ENCODE measurements at regions not wholly inside any gene's neighbourhood (a gene's known extent, or its start where the extent isn't known, plus 50 kb on each side); places are given as distances from the start of the nearest gene placed in this dataset.

DNA sequence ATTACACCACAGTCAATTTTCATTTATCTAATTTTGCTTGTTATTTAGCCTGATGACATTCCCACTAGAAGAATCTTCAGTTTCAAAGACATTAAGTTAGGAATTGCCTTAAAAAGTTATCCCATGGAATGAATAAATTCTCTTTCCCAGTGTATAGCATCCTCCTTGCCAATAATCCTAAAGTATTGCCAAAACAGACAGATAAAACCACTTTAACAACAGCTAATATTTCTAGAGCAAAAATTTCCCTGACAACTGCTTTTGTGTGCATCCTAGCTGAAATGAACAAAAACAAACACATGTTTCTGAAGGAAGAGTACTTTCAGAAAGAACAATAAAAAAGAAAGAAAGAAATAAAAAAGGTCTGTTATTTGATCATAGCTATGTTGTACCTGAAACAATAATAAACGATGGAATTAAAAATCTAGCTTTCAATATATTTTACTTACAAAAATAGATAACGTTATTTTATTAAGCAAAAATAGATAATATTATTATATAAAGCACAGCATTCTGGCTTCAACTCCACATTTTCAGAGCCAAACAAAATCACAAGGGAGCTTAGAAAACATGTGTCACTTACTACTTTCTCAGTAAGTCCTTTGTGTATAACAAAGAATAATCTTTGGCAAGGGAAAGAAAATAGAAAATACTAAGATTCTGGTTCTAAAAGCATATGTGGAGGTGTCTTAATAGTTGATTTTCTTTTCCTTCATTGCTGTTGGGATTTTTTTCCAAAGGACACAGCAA is 939.0 kb upstream of the CRIM1 start:
- Histone ChIP-seq H3K4me1 (ENCODE audit: control insufficient read depth in 1 of 2, insufficient read depth in 2 of 2, low read length in 2 of 2) (no peaks in the 10 kb centered on the region), H3K4me3 (replicated peaks in 1 of 3; ENCODE audit: low read depth in 2 of 3, low read length in 3 of 3) (no peak overlapping the region), H3K36me3 (replicated peaks in 1 of 2; ENCODE audit: control insufficient read depth in 1 of 2, insufficient read depth in 2 of 2, low read length in 2 of 2) (no peaks in the 10 kb centered on the region), H4K20me1 (ENCODE audit: insufficient read depth, low read length) (no peaks in the 10 kb centered on the region), H3K9ac (ENCODE audit: insufficient read depth, low read length, poor library complexity, severe bottlenecking) (no peak overlapping the region), H3K27me3 (ENCODE audit: control insufficient read depth in 2 of 2, insufficient read depth in 2 of 2, low read length in 2 of 2) (no peaks in the 10 kb centered on the region), H3K4me2 (replicated peaks; ENCODE audit: extremely low read depth, low read length, poor library complexity, severe bottlenecking) (no peak overlapping the region), H2AFZ (ENCODE audit: insufficient read depth, low read depth, low read length, poor library complexity, severe bottlenecking) (no peak overlapping the region), H3K27ac (ENCODE audit: low read depth in 1 of 2, low read length in 2 of 2) (no peak overlapping the region), H3K79me2 (ENCODE audit: insufficient read depth, low read length) (no peaks in the 10 kb centered on the region), H3K9me3 (replicated peaks in 1 of 2; ENCODE audit: control insufficient read depth in 1 of 2, insufficient read depth in 1 of 2, low read length in 2 of 2) (no peaks in the 10 kb centered on the region)
- WGBS (ENCODE audit: insufficient coverage): no CpG with 5 or more reads among the region's 2 CpGs
- no peak for DNase-seq
- Mint-ChIP-seq H3K36me3 (no peaks in the 10 kb centered on the region), H3K4me3 (no peak overlapping the region), H3K9me3 (peaks cover 0 to 4% (median 0%) of the 10 kb centered on the region in 7 donors), H3K27ac (no peak overlapping the region), H3K4me1 (no peaks in the 10 kb centered on the region), H3K27me3 (ENCODE audit: low read depth in 3 of 3) (peaks cover under 1 to 3% (median under 1%) of the 10 kb centered on the region in 3 donors)
- TF ChIP-seq, protein P1, sequence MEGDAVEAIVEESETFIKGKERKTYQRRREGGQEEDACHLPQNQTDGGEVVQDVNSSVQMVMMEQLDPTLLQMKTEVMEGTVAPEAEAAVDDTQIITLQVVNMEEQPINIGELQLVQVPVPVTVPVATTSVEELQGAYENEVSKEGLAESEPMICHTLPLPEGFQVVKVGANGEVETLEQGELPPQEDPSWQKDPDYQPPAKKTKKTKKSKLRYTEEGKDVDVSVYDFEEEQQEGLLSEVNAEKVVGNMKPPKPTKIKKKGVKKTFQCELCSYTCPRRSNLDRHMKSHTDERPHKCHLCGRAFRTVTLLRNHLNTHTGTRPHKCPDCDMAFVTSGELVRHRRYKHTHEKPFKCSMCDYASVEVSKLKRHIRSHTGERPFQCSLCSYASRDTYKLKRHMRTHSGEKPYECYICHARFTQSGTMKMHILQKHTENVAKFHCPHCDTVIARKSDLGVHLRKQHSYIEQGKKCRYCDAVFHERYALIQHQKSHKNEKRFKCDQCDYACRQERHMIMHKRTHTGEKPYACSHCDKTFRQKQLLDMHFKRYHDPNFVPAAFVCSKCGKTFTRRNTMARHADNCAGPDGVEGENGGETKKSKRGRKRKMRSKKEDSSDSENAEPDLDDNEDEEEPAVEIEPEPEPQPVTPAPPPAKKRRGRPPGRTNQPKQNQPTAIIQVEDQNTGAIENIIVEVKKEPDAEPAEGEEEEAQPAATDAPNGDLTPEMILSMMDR (IDR thresholded peaks at IDR 0.05): no peak
- intact Hi-C loops (cut with micrococcal nuclease): no loop called here

- no peak overlapping the region for H3K27ac ChIP-seq (ENCODE audit: low read depth in 1 of 2, low read length in 2 of 2)
- no peaks in the 10 kb centered on the region for H3K4me1 Mint-ChIP-seq
- no peak overlapping the region for H3K4me3 Mint-ChIP-seq
- H3K36me3 ChIP-seq (replicated peaks in 1 of 2; ENCODE audit: control insufficient read depth in 1 of 2, insufficient read depth in 2 of 2, low read length in 2 of 2): no peaks in the 10 kb centered on the region
- H3K9me3 ChIP-seq (replicated peaks in 1 of 2; ENCODE audit: control insufficient read depth in 1 of 2, insufficient read depth in 1 of 2, low read length in 2 of 2): no peaks in the 10 kb centered on the region
- H2AFZ ChIP-seq (ENCODE audit: insufficient read depth, low read depth, low read length, poor library complexity, severe bottlenecking): no peak overlapping the region
- H3K9me3 Mint-ChIP-seq: peaks cover 0 to 4% (median 0%) of the 10 kb centered on the region in 7 donors
- no peak overlapping the region for H3K4me2 ChIP-seq (replicated peaks; ENCODE audit: extremely low read depth, low read length, poor library complexity, severe bottlenecking)
- no peaks in the 10 kb centered on the region for H4K20me1 ChIP-seq (ENCODE audit: insufficient read depth, low read length)
- H3K36me3 Mint-ChIP-seq: no peaks in the 10 kb centered on the region
- no peak overlapping the region for H3K9ac ChIP-seq (ENCODE audit: insufficient read depth, low read length, poor library complexity, severe bottlenecking)
- H3K4me1 ChIP-seq (ENCODE audit: control insufficient read depth in 1 of 2, insufficient read depth in 2 of 2, low read length in 2 of 2): no peaks in the 10 kb centered on the region
- peaks cover 0 to 4% (median 2%) of the 10 kb centered on the region in 3 donors for H3K27me3 Mint-ChIP-seq (ENCODE audit: low read depth in 3 of 3)
- TF ChIP-seq, protein P1 (IDR thresholded peaks at IDR 0.05): no peak
- no peaks in the 10 kb centered on the region for H3K79me2 ChIP-seq (ENCODE audit: insufficient read depth, low read length)
- H3K27ac Mint-ChIP-seq: no peak overlapping the region
- H3K4me3 ChIP-seq (replicated peaks in 1 of 3; ENCODE audit: low read depth in 2 of 3, low read length in 3 of 3): no peak overlapping the region
- no peaks in the 10 kb centered on the region for H3K27me3 ChIP-seq (ENCODE audit: control insufficient read depth in 2 of 2, insufficient read depth in 2 of 2, low read length in 2 of 2)
- WGBS (ENCODE audit: insufficient coverage): 0% methylated on average over 1 of the region's 4 CpGs
- intact Hi-C loops (cut with micrococcal nuclease): no loop called here
- no peak for DNase-seq
Observed at GRCh38 chr2:35415942-35416341, 939.6 kb upstream of the CRIM1 start.

All from CD14-positive monocyte (primary cell).